Effector memory CD4-positive, alpha-beta T cell (primary cell): ENCODE measurements at regions not wholly inside any gene's neighbourhood (a gene's known extent, or its start where the extent isn't known, plus 50 kb on each side); places are given as distances from the start of the nearest gene placed in this dataset.
"Not testable (repeated sequence)": the region's sequence is repeated elsewhere in the genome, so short reads cannot be mapped to it uniquely, and the experiment has no call there.

Experiments
- DNase-seq, 3 donors: peaks; one replicate each; pipeline ENCODE4 v3.0.0-alpha.2; 2020
- H3K27ac ChIP-seq: 2 replicates; pipeline ENCODE4 v1.7.0; 2013; ENCODE audit warnings: mild to moderate bottlenecking, low read length, moderate library complexity; ENCODE audit not compliant: insufficient read depth, poor library complexity, severe bottlenecking
- H3K27me3 ChIP-seq: replicated peaks from 2 replicates; pipeline ENCODE4 v1.7.0; 2013; ENCODE audit warnings: mild to moderate bottlenecking, low read length; ENCODE audit not compliant: insufficient read depth, control insufficient read depth, poor library complexity, severe bottlenecking
- H3K36me3 ChIP-seq: 2 replicates; pipeline ENCODE4 v1.7.0; 2013; ENCODE audit warnings: mild to moderate bottlenecking, low read length, moderate library complexity; ENCODE audit not compliant: control insufficient read depth, insufficient read depth
- H3K4me1 ChIP-seq: 2 replicates; pipeline ENCODE4 v1.7.0; 2013; ENCODE audit warnings: low read length, mild to moderate bottlenecking; ENCODE audit not compliant: control insufficient read depth, insufficient read depth, poor library complexity, severe bottlenecking
- H3K4me3 ChIP-seq: 2 replicates; pipeline ENCODE4 v1.7.0; 2013; ENCODE audit warnings: low read length, low read depth, mild to moderate bottlenecking; ENCODE audit not compliant: insufficient read depth, poor library complexity, severe bottlenecking
- H3K9me3 ChIP-seq: 2 replicates; pipeline ENCODE4 v1.7.0; 2013; ENCODE audit warnings: mild to moderate bottlenecking, low read length, moderate library complexity; ENCODE audit not compliant: control insufficient read depth

GRCh38 chr5:1731855-1732237 is 67.8 kb downstream of the MRPL36 start:
- H3K9me3 ChIP-seq, DNase-seq, H3K36me3 ChIP-seq, H3K27me3 ChIP-seq, H3K27ac ChIP-seq, H3K4me3 ChIP-seq, H3K4me1 ChIP-seq: not testable (repeated sequence)

GRCh38 chr5:1731091-1731639 is 68.5 kb downstream of the MRPL36 start:
- H3K4me3 ChIP-seq = no peak overlapping the region
- DNase-seq = no peak
- no peaks in the 10 kb centered on the region for H3K27me3 ChIP-seq
- H3K9me3 ChIP-seq = no peaks in the 10 kb centered on the region
- H3K36me3 ChIP-seq = no peaks in the 10 kb centered on the region
- no peak overlapping the region for H3K27ac ChIP-seq
- H3K4me1 ChIP-seq = no peaks in the 10 kb centered on the region

DNA sequence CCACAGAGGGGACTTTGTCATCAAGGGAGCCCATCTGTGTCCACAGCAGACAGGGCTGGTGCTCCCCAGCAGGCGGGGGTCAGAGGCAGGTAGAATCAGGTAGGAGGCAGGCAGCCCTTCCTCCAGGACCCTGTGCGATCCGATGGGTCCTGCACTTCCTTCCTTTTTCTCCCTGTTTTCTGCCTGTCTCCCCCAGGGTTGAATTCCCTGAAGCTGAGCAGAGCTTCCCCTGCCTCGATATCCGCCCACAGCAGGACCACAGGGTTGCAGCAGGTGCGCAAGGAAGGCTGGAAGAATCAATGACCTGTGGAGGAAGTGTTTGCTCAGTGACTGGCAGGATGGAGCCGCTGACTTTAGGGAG is 69.2 kb downstream of the MRPL36 start:
- H3K9me3 ChIP-seq = no peaks in the 10 kb centered on the region
- H3K36me3 ChIP-seq = no peaks in the 10 kb centered on the region
- no peak for DNase-seq
- no peaks in the 10 kb centered on the region for H3K4me1 ChIP-seq
- H3K27ac ChIP-seq = no peak overlapping the region
- no peak overlapping the region for H3K4me3 ChIP-seq
- no peaks in the 10 kb centered on the region for H3K27me3 ChIP-seq

DNA sequence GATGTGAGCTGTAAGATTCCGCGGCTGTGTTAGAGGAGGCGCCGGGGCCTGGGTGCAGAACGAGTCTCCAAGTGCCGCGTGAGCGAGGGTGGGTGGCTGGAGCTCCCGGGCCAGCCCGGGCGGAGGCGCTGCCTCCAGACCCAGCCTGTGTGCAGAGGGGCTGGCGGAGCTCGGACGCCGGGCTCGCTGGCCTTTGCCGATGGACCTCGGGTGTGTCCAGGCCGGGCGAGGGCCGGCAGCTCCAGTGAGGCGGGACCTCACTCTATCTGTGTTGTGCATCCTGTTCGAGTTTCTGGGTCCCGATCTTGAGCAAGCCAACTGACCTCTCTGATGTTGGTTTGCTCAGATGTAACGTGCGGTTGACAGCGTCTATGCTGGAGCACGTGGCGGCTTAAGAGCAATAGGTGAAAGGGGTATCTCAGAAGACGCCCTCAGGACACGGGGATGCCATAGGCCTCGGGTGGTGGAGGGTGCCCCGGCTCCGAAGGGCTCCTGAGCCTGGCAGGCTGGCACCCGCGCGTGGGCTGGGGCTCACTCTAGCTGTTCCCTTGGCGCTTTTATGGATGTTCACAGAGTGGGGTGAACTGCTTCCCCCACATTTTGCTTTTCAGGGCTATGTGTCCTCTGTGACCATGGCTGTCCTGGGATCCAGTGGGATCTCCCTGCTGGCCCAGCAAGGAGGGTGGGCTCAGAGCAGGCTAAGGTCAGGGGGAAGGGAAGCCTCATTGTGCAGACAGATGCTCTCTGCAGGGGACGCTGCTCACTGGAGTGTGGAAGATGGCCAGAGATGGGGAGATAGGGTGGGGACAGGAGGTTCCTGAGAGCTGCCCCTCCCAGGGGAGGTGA is 69.8 kb downstream of the MRPL36 start:
- Histone ChIP-seq H3K4me1 (no peaks in the 10 kb centered on the region), H3K4me3 (no peak overlapping the region), H3K27ac (no peak overlapping the region), H3K27me3 (no peaks in the 10 kb centered on the region), H3K9me3 (no peaks in the 10 kb centered on the region), H3K36me3 (no peaks in the 10 kb centered on the region)
- DNase-seq = no peak

DNA sequence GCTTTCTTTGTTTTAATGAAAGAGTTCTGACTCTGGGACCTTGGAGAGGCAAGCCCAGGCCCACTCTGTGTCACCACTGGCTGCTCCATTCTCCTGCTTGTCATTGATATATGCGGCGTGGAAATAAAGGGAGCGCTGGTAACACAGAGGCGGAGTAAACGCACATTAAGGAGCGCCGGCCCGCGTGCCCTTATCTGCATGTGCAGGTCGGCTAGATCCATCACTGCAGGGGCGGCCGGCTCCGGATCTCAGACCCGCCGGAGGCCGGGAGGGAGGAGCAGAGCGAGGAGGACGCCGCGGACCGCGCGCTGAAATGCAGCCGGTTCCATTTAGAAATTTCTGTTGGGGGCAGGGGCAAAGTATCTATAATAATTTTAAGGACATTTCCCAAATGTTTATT is 70.8 kb downstream of the MRPL36 start:
- H3K36me3 ChIP-seq = no peaks in the 10 kb centered on the region
- no peak overlapping the region for H3K4me3 ChIP-seq
- no peak overlapping the region for H3K27ac ChIP-seq
- H3K4me1 ChIP-seq = no peaks in the 10 kb centered on the region
- H3K27me3 ChIP-seq = no peaks in the 10 kb centered on the region
- no peak for DNase-seq
- H3K9me3 ChIP-seq = no peaks in the 10 kb centered on the region

- DNase-seq = no peak
- H3K9me3 ChIP-seq = no peaks in the 10 kb centered on the region
- no peaks in the 10 kb centered on the region for H3K27me3 ChIP-seq
- H3K27ac ChIP-seq = no peak overlapping the region
- H3K36me3 ChIP-seq = no peaks in the 10 kb centered on the region
- H3K4me1 ChIP-seq = no peaks in the 10 kb centered on the region
- H3K4me3 ChIP-seq = no peak overlapping the region
These were observed 72.1 kb downstream of the MRPL36 start for GRCh38 chr5:1727571-1727970.

DNA sequence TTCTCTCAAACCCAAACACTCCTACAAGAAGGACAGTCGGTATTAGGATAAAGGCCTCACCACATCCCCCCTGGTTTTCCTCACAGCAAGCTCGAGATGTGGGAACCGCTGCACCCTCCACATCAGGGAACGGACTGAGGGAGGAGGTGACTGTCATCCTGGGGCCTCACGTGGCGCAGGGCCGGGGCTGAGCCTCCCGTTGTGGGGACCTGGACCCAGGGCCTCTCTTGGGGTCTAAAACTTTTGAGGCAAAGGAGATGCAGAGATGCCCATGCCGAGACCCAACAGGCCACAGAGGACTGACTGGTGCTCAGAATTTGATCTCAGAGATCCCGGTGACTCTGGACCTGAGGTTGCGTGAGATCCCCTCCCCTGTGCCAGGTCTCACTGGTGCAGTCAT is 72.7 kb downstream of the MRPL36 start:
- Histone ChIP-seq H3K4me1 (no peaks in the 10 kb centered on the region), H3K9me3 (no peaks in the 10 kb centered on the region), H3K27ac (no peak overlapping the region), H3K36me3 (no peaks in the 10 kb centered on the region), H3K4me3 (no peak overlapping the region), H3K27me3 (no peaks in the 10 kb centered on the region)
- no peak for DNase-seq

GRCh38 chr5:1726469-1726865 is 73.2 kb downstream of the MRPL36 start:
- Histone ChIP-seq H3K36me3 (no peaks in the 10 kb centered on the region), H3K4me3 (no peak overlapping the region), H3K27me3 (no peaks in the 10 kb centered on the region), H3K4me1 (no peaks in the 10 kb centered on the region), H3K27ac (no peak overlapping the region), H3K9me3 (no peaks in the 10 kb centered on the region)
- DNase-seq = no peak

DNA sequence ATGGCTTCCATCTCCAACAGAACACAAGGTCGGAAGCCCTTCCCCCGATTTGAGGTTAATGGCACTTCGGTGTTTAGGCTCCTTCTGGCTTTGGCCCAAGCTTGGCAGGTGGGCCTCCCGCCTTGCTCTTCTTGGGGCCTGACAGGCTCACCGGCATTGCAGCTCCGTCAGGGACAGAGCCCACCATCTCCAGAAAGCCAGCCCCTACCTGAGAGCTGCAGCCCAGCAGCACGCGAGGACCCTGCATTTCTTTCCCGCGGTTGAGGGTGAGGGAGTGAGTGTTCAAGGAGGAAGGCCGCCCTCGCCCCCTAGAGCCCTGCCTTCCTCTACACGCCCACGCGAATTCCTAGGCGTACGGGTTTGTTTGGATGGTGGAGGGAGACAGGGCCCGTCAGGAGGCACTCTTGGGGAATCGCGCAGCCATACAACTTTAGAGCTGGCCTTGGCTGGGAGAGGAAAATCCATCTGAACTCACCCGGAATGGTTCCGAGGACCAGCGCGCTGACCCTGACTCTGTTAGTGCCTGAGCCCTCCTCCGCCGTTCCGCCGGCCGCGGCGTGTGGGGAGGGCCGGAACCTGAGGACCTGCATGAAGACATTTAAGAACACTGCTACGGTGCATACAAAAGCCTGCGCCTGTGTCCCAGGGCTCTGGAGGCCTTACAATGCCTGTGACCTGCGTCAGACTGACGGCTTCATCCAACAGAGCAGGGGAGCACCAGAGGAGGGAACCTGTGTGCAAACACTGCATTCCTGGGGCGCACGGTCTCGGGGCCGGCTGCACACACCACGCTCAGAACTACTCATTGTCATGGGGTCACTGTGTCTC is 73.8 kb downstream of the MRPL36 start:
- no peaks in the 10 kb centered on the region for H3K27me3 ChIP-seq
- DNase-seq = no peak

More for the DNA sequence above, 73.8 kb downstream of the MRPL36 start:
- H3K27ac ChIP-seq = no peak overlapping the region
- no peaks in the 10 kb centered on the region for H3K36me3 ChIP-seq
- H3K9me3 ChIP-seq = no peaks in the 10 kb centered on the region
- H3K4me1 ChIP-seq = no peaks in the 10 kb centered on the region
- H3K4me3 ChIP-seq = peak overlapping the region; percentile 37
